Adrenal gland (tissue), 9 donors: ENCODE measurements at regions not wholly inside any gene's neighbourhood (a gene's known extent, or its start where the extent isn't known, plus 50 kb on each side); places are given as distances from the start of the nearest gene placed in this dataset.

ENCODE experiments used
- DNase-seq, 7 donors: peaks; one replicate each; pipeline ENCODE4 v3.0.0-alpha.2; 2019 to 2020
- H3K27ac ChIP-seq, 5 donors: fragments of 200-600 bp; sonication (generic) in 4 of 5; 1 replicate in 3 of 5; 2 replicates in 2 of 5; pipeline versions ENCODE4 v1.5.1 to v1.8.0; 2016 to 2020; ENCODE audit warnings: mild to moderate bottlenecking in 1 of 5
- H3K27me3 ChIP-seq: fragments of 200-600 bp; 2 replicates; pipeline ENCODE4 v1.8.0; 2021
- H3K36me3 ChIP-seq, 2 donors: fragments of 200-600 bp; replicated peaks in 1 of 2; 1 replicate in 1 of 2; 2 replicates in 1 of 2; pipeline versions ENCODE4 v1.5.1 to v1.8.0; 2018 to 2022
- H3K4me1 ChIP-seq, 2 donors: fragments of 200-600 bp; replicated peaks in 1 of 2; 1 replicate in 1 of 2; 2 replicates in 1 of 2; pipeline versions ENCODE4 v1.5.1 to v1.8.0; 2018 to 2021
- H3K4me3 ChIP-seq, 4 donors: fragments of 200-600 bp; sonication (generic) in 3 of 4; one replicate each; pipeline ENCODE4 v1.5.1; 2016 to 2018
- H3K9me3 ChIP-seq, 3 donors: fragments of 200-600 bp; sonication (generic) in 1 of 3; replicated peaks in 1 of 3; 1 replicate in 2 of 3; 2 replicates in 1 of 3; pipeline versions ENCODE4 v1.5.1 to v1.8.0; 2016 to 2021
- POLR2A ChIP-seq, 2 donors: fragments of 450-650 bp; IDR thresholded peaks; one replicate each; pipeline ENCODE4 v1.6.1; 2017; ENCODE audit warnings: antibody characterized with exemption in 2 of 2, mild to moderate bottlenecking in 2 of 2, moderate library complexity in 1 of 2
- WGBS, 4 donors: extraction: QIAGEN DNeasy Blood & Tissue Kit in 2 of 4; methylation state at CpG; one replicate each; pipeline versions ENCODE4 v1.1.5 to v1.1.7; 2013 to 2017; 5-methylcytosine and 5-hydroxymethylcytosine counted together
- intact Hi-C, 2 donors: fragments of 100-400 bp; cut with DNase I; formaldehyde crosslinking; loops; one replicate each; pipeline versions ENCODE4 v1.14.1 to v1.15.0; 2022 to 2023
- TF ChIP-seq, protein P1 (sequence below), 6 experiments: fragments of 450-650 bp in 4 of 6; fragments of 200-600 bp in 2 of 6; sonication (generic) in 1 of 6; IDR thresholded peaks; 1 replicate in 5 of 6; 2 replicates in 1 of 6; pipeline versions ENCODE4 v1.5.1 to v1.8.0; 2016 to 2021; ENCODE audit warnings: antibody characterized with exemption in 6 of 6, mild to moderate bottlenecking in 2 of 6, moderate library complexity in 1 of 6
- donor health status: healthy with polysubstance abuse.
- donor health status: Bipolar disorder and iron deficiency.
- donor health status: DM: yes; HTN: yes; CAD: no.
- donor health status: DM: no; HTN: no; CAD: no.
- donor health status: DM: no; HTN: no; CAD: no.

DNA sequence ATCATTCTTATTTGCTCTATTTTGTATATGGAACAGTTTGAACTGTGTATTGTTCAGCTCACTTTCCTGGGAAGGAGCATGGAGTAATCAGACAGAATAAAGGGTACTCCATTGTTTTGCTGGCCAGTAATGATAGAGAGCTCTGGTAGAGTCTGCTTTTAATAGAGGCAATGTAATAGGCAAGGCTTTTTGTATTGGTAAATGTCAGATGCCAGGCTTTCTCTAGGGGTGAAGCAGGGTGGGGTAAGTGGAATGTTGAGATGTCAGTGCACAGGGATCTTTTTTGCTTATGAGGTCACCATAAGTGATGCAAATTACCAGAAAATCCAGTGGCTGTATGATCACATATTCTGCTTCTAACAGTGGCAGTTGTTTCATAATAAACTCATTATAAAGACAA, 1088.3 kb upstream of the SORCS1 start:
- H3K27me3 ChIP-seq = no peaks in the 10 kb centered on the region
- TF ChIP-seq, protein P1, sequence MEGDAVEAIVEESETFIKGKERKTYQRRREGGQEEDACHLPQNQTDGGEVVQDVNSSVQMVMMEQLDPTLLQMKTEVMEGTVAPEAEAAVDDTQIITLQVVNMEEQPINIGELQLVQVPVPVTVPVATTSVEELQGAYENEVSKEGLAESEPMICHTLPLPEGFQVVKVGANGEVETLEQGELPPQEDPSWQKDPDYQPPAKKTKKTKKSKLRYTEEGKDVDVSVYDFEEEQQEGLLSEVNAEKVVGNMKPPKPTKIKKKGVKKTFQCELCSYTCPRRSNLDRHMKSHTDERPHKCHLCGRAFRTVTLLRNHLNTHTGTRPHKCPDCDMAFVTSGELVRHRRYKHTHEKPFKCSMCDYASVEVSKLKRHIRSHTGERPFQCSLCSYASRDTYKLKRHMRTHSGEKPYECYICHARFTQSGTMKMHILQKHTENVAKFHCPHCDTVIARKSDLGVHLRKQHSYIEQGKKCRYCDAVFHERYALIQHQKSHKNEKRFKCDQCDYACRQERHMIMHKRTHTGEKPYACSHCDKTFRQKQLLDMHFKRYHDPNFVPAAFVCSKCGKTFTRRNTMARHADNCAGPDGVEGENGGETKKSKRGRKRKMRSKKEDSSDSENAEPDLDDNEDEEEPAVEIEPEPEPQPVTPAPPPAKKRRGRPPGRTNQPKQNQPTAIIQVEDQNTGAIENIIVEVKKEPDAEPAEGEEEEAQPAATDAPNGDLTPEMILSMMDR (IDR thresholded peaks at IDR 0.05) = no peak
- TF ChIP-seq POLR2A (IDR thresholded peaks at IDR 0.05) = no peak
- no peak overlapping the region for H3K4me3 ChIP-seq
- H3K9me3 ChIP-seq = no peaks in the 10 kb centered on the region
- no peak for DNase-seq
- H3K27ac ChIP-seq = no peak overlapping the region
- H3K4me1 ChIP-seq = no peaks in the 10 kb centered on the region
- no peaks in the 10 kb centered on the region for H3K36me3 ChIP-seq
- intact Hi-C loops = no loop called here

DNA sequence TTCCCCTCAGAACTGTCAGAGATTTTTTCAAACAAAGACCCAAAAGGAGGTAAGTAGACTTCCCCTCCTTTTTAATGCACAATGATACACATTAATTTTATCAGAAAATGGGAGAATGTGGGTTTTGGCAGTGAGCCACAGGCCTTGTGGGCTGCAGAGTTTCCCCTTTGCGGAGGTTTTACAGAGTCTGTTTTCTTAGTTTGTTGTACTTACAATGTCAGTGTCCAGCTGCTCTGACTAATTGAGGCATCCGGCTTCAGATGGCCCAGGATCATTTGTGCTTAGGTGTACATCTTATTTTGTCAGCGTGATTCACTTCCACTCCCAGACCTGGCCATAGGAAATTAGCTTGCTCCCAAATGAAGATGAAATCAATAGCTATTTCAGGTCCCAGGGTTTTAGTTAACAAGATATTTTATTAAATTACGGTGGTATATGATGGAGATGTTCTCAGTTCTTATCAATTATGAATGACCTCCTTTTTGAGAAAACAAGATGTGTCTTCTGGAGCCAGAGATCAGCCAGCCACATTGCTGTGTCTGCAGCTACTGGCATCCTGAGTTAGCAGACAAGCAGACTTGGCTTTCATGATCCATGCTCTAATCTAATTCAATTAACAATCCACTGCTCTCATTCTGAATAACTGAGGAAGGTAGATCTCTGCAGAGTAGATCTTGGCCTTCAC, 1086.6 kb upstream of the SORCS1 start:
- Histone ChIP-seq H3K4me3 (no peak overlapping the region), H3K9me3 (no peaks in the 10 kb centered on the region), H3K27ac (no peak overlapping the region), H3K4me1 (no peaks in the 10 kb centered on the region), H3K36me3 (no peaks in the 10 kb centered on the region), H3K27me3 (no peaks in the 10 kb centered on the region)
- TF ChIP-seq, protein P1 (IDR thresholded peaks at IDR 0.05) = no peak
- TF ChIP-seq POLR2A (IDR thresholded peaks at IDR 0.05) = no peak
- WGBS, 4 donors = 39 to 51% (median 46%) methylated on average over 4 of the region's 4 CpGs
- intact Hi-C loops = no loop called here
- DNase-seq = no peak

DNA sequence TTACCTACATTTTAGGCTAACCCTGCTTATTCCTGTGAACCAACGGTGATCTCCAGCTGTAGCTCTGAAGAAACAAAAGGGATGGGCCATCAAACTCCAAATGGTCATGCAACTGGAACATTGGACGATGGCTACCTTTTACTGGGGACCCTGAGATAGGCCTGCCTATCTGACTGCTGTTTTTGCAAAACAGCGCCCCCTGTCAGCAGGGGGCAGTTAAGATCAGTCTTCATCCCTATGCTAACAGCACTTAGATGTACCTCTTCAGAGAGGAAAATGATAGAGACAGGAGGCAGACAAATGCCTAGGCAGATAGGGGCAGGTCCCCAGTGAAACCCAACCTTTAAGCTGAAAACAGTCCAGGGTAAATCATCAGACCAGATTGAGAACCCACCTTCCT, 1085.4 kb upstream of the SORCS1 start:
- H3K27ac ChIP-seq = no peak overlapping the region
- no peak for DNase-seq
- WGBS, 4 donors = 65 to 79% (median 75%) methylated on average over 3 of the region's 3 CpGs
- intact Hi-C loops = no loop called here
- no peaks in the 10 kb centered on the region for H3K27me3 ChIP-seq
- no peak overlapping the region for H3K4me3 ChIP-seq
- no peaks in the 10 kb centered on the region for H3K4me1 ChIP-seq
- H3K9me3 ChIP-seq = no peaks in the 10 kb centered on the region
- no peaks in the 10 kb centered on the region for H3K36me3 ChIP-seq
- no peak for TF ChIP-seq POLR2A (IDR thresholded peaks at IDR 0.05)
- TF ChIP-seq, protein P1 (IDR thresholded peaks at IDR 0.05) = no peak

DNA sequence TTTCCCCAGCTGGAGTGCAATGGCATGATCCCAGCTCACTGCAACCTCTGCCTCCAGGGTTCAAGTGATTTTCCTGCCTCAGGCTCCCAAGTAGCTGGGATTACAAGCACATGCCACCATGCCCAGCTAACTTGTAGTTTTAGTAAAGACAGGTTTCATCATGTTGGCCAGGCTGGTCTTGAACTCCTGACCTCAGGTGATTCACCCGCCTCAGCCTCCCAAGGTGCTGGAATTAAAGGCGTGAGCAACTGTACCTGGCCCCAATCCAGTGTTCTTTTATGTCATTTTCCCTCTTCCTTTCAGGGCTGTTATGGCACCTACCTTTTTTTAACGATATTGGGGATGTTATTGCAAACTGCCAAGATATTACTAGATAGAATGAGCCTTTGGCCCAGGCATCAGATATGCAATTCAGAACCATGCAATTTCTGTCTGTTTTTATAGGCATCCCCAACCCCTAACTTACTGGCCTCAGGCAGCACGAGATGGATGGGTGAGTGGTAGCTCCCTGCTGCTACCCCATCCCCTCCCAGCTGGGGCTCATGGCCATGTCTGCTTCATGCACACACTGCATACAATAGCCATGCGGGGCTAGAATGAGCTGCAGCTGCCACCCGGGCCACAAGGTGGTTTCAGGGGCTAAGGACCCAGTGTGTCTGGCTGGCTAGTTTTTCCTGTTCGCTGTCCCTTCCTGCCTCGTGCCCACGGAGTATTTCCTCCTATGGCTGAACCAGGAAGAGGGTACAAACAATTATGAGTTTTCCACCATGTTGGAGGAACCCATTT, 1080.1 kb upstream of the SORCS1 start:
- Histone ChIP-seq H3K9me3 (no peaks in the 10 kb centered on the region), H3K4me3 (no peak overlapping the region), H3K36me3 (no peaks in the 10 kb centered on the region), H3K27ac (no peak overlapping the region), H3K27me3 (no peaks in the 10 kb centered on the region), H3K4me1 (no peaks in the 10 kb centered on the region)
- intact Hi-C loops = no loop called here
- 78 to 87% (median 81%) methylated on average over 9 of the region's 9 CpGs for WGBS, 4 donors
- no peak for DNase-seq
- no peak for TF ChIP-seq POLR2A (IDR thresholded peaks at IDR 0.05)
- TF ChIP-seq, protein P1 (IDR thresholded peaks at IDR 0.05) = no peak
